ENCODE measurements at regions not wholly inside any gene's neighbourhood (a gene's known extent, or its start where the extent isn't known, plus 50 kb on each side); places are given as distances from the start of the nearest gene placed in this dataset.

DNA sequence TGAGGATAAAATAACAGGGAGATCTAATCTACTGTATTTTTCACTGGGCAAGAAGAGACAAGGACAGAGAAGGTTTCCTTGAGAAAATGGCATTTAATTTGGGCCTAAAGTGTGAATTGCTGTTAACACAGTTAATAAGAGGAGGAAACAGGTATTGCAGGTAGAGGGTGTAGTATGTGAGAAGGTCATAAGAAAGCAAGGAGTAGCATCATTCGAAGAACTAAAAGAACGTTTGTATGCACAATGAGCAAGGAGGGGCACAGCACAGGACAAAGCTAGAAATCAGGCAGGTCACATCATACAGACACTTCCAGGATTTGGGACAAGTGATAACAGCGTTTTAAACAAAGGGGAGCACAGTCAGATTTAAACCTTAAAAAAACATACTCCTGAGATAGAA, 85.1 kb upstream of the PLEKHA5 start:
- TF ChIP-seq EZH2phosphoT487 (IDR thresholded peaks at IDR 0.05; ENCODE audit: insufficient read depth, low read depth) (no peak), EZH2 (IDR thresholded peaks at IDR 0.05; ENCODE audit: insufficient read depth, poor library complexity, severe bottlenecking) (no peak)
